SU-DHL-6 (cell line): ENCODE measurements at regions not wholly inside any gene's neighbourhood (a gene's known extent, or its start where the extent isn't known, plus 50 kb on each side); places are given as distances from the start of the nearest gene placed in this dataset.

Experiments used
- EZH2phosphoT487 ChIP-seq: fragments of 200-600 bp; sonication (generic), shearing (Covaris generic); conservative IDR thresholded peaks from 2 replicates; pipeline ENCODE4 v1.6.1; 2018; ENCODE audit warnings: mild to moderate bottlenecking, antibody characterized with exemption, low read length, moderate library complexity, mixed read lengths
- TF ChIP-seq, protein P1 (sequence below): fragments of 200-600 bp; sonication (generic); IDR thresholded peaks from one replicate; pipeline ENCODE4 v1.5.1; 2017; ENCODE audit warnings: antibody characterized with exemption, mild to moderate bottlenecking, low read length, moderate library complexity; ENCODE audit not compliant: insufficient read depth, poor library complexity, severe bottlenecking

DNA sequence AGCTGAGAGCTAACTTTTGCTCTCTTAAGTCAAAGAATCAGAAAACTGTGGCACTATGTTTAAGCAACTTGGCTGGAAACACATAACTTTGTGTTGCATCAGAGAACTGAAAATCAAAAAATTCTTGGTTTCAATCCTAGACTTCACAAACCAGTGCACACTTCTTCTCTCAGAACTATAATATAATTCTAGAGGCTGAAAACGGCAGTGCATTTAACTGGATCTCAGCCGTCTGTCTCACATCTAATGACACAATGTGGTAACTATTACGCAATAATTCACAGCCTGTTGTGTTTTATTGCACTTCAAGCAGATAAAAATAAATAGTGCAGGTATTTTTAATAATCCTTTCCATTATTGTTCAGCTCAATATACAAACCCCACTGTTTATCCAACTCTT lies 260.6 kb upstream of the DIAPH2 start:
- TF ChIP-seq, protein P1, sequence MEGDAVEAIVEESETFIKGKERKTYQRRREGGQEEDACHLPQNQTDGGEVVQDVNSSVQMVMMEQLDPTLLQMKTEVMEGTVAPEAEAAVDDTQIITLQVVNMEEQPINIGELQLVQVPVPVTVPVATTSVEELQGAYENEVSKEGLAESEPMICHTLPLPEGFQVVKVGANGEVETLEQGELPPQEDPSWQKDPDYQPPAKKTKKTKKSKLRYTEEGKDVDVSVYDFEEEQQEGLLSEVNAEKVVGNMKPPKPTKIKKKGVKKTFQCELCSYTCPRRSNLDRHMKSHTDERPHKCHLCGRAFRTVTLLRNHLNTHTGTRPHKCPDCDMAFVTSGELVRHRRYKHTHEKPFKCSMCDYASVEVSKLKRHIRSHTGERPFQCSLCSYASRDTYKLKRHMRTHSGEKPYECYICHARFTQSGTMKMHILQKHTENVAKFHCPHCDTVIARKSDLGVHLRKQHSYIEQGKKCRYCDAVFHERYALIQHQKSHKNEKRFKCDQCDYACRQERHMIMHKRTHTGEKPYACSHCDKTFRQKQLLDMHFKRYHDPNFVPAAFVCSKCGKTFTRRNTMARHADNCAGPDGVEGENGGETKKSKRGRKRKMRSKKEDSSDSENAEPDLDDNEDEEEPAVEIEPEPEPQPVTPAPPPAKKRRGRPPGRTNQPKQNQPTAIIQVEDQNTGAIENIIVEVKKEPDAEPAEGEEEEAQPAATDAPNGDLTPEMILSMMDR = no peak
- no peak for TF ChIP-seq EZH2phosphoT487
